Breast epithelium (tissue), 4 donors: ENCODE measurements at regions not wholly inside any gene's neighbourhood (a gene's known extent, or its start where the extent isn't known, plus 50 kb on each side); places are given as distances from the start of the nearest gene placed in this dataset.
A peak's percentile ranks its signal among the peaks of the same experiment; 100 is the strongest.

ENCODE experiments used
- DNase-seq, 2 donors: peaks; one replicate each; pipeline ENCODE4 v3.0.0-alpha.2; 2019; ENCODE audit warnings: low spot score in 2 of 2
- H3K27ac ChIP-seq, 2 donors: fragments of 200-600 bp; sonication (generic) in 1 of 2; one replicate each; pipeline ENCODE4 v1.5.1; 2016 to 2019; ENCODE audit warnings: mild to moderate bottlenecking in 1 of 2
- H3K27me3 ChIP-seq, 2 donors: fragments of 200-600 bp; sonication (generic) in 1 of 2; one replicate each; pipeline versions ENCODE4 v1.5.1 to v1.6.0; 2017 to 2019; ENCODE audit warnings: control low read depth in 1 of 2, mild to moderate bottlenecking in 1 of 2
- H3K36me3 ChIP-seq: fragments of 200-600 bp; one replicate; pipeline ENCODE4 v1.5.1; 2019
- H3K4me1 ChIP-seq, 2 donors: fragments of 200-600 bp; sonication (generic); one replicate each; pipeline ENCODE4 v1.5.1; 2016 to 2019; ENCODE audit warnings: control low read depth in 1 of 2
- H3K4me3 ChIP-seq, 3 donors: fragments of 200-600 bp; sonication (generic); 1 replicate in 2 of 3; 2 replicates in 1 of 3; pipeline ENCODE4 v1.5.1; 2016 to 2019; ENCODE audit warnings: mild to moderate bottlenecking in 3 of 3, moderate library complexity in 2 of 3
- H3K9me3 ChIP-seq, 2 donors: fragments of 200-600 bp; sonication (generic) in 1 of 2; one replicate each; pipeline ENCODE4 v1.5.1; 2016 to 2019; ENCODE audit warnings: control low read depth in 1 of 2
- POLR2A ChIP-seq: fragments of 450-650 bp; IDR thresholded peaks from one replicate; pipeline ENCODE4 v1.6.1; 2016; ENCODE audit warnings: antibody characterized with exemption, mild to moderate bottlenecking, moderate library complexity
- POLR2AphosphoS5 ChIP-seq, 3 donors: sonication (generic); formaldehyde crosslinking; IDR thresholded peaks; one replicate each; pipeline ENCODE4 v1.6.1; 2017; ENCODE audit warnings: antibody characterized with exemption in 3 of 3
- intact Hi-C: fragments of 100-400 bp; cut with DNase I; formaldehyde crosslinking; loops from one replicate; pipeline ENCODE4 v1.15.1; 2023; ENCODE audit warnings: low total_unique reads
- TF ChIP-seq, protein P1 (sequence below), 3 donors: fragments of 450-650 bp; IDR thresholded peaks; one replicate each; pipeline ENCODE4 v1.5.1; 2016 to 2017; ENCODE audit warnings: antibody characterized with exemption in 3 of 3, mild to moderate bottlenecking in 3 of 3, moderate library complexity in 3 of 3

DNA sequence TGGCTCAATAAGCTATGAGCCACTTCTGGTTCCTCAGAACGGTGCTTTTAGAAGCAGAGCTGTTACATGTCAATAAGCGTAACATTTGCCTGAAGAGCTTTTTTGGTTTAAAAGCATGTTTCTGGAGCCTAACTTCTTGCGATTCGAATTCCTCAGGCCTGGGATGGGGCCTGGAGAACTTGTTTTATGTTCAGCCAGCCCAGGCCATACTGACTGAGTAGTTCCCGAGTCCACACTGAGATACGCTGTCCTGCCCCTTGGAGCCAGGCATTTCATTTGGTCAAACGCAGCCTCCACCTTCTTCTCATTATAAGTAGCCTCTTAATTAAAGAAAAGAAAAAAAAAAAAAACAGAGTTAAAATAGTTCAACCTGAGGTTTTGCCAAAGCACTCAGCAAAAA, 260.6 kb upstream of the ANKRD55 start:
- Histone ChIP-seq H3K4me3 (no peak overlapping the region), H3K4me1 (no peaks in the 10 kb centered on the region), H3K36me3 (no peaks in the 10 kb centered on the region), H3K27ac (no peak overlapping the region), H3K9me3 (no peaks in the 10 kb centered on the region), H3K27me3 (no peaks in the 10 kb centered on the region)
- intact Hi-C loops = loop anchor here (5.0 kb wide), 1 partner anchor 1021 kb away; no protein-coding TSS in a partner anchor
- DNase-seq = no peak
- TF ChIP-seq, protein P1, sequence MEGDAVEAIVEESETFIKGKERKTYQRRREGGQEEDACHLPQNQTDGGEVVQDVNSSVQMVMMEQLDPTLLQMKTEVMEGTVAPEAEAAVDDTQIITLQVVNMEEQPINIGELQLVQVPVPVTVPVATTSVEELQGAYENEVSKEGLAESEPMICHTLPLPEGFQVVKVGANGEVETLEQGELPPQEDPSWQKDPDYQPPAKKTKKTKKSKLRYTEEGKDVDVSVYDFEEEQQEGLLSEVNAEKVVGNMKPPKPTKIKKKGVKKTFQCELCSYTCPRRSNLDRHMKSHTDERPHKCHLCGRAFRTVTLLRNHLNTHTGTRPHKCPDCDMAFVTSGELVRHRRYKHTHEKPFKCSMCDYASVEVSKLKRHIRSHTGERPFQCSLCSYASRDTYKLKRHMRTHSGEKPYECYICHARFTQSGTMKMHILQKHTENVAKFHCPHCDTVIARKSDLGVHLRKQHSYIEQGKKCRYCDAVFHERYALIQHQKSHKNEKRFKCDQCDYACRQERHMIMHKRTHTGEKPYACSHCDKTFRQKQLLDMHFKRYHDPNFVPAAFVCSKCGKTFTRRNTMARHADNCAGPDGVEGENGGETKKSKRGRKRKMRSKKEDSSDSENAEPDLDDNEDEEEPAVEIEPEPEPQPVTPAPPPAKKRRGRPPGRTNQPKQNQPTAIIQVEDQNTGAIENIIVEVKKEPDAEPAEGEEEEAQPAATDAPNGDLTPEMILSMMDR (IDR thresholded peaks at IDR 0.05) = no peak
- TF ChIP-seq POLR2A = no peak
- TF ChIP-seq POLR2AphosphoS5 (IDR thresholded peaks at IDR 0.05) = no peak

DNA sequence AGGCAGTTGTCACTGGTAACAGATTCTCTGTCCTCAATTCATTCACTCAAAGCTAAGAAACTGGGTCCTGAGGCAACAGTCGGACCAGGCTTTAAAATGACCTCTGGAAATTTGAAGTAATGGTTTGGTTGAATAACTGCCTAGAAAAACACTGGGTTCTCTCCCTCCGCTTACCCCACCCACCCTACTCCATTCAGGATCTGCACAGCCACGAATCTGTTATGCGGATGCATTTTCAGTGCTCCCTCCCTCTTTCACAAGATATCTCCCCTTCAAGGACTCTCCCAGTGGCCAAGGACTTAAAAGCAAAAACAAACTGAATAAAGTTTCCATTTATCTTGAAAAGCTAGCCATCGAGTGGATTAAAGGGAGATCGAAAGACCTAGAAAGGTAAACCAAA, 260.2 kb upstream of the ANKRD55 start:
- H3K4me1 ChIP-seq = no peaks in the 10 kb centered on the region
- intact Hi-C loops = loop anchor here (5.0 kb wide), 1 partner anchor 1021 kb away; no protein-coding TSS in a partner anchor
- DNase-seq = no peak
- H3K36me3 ChIP-seq = no peaks in the 10 kb centered on the region
- H3K27ac ChIP-seq = no peak overlapping the region
- no peaks in the 10 kb centered on the region for H3K9me3 ChIP-seq
- TF ChIP-seq, protein P1 (IDR thresholded peaks at IDR 0.05) = no peak
- no peak for TF ChIP-seq POLR2AphosphoS5 (IDR thresholded peaks at IDR 0.05)
- TF ChIP-seq POLR2A = no peak
- H3K27me3 ChIP-seq = no peaks in the 10 kb centered on the region
- no peak overlapping the region for H3K4me3 ChIP-seq

- intact Hi-C loops = loop anchor here (5.0 kb wide), 1 partner anchor 1021 kb away; no protein-coding TSS in a partner anchor
Measured at GRCh38 chr5:56492812-56493211, 259.7 kb upstream of the ANKRD55 start.

GRCh38 chr5:56490971-56491468, 257.9 kb upstream of the ANKRD55 start:
- peak in 1 of 2 donors; percentile 87 for DNase-seq
- Histone ChIP-seq H3K9me3 (no peaks in the 10 kb centered on the region), H3K36me3 (no peaks in the 10 kb centered on the region), H3K4me3 (no peak overlapping the region), H3K27ac (peak overlapping the region; percentile 39 to 66), H3K27me3 (no peaks in the 10 kb centered on the region), H3K4me1 (no peaks in the 10 kb centered on the region)
- TF ChIP-seq POLR2AphosphoS5 (IDR thresholded peaks at IDR 0.05) = peak in 1 of 3 donors; percentile 56
- TF ChIP-seq POLR2A = no peak
- TF ChIP-seq, protein P1 (IDR thresholded peaks at IDR 0.05) = no peak
- intact Hi-C loops = loop anchor here (5.0 kb wide), 1 partner anchor 1019 kb away; no protein-coding TSS in a partner anchor

More at GRCh38 chr5:56492812-56493211, 259.7 kb upstream of the ANKRD55 start:
- Histone ChIP-seq H3K36me3 (no peaks in the 10 kb centered on the region), H3K4me1 (no peaks in the 10 kb centered on the region), H3K9me3 (no peaks in the 10 kb centered on the region), H3K27ac (no peak overlapping the region), H3K4me3 (no peak overlapping the region), H3K27me3 (no peaks in the 10 kb centered on the region)
- DNase-seq = no peak
- TF ChIP-seq, protein P1 (IDR thresholded peaks at IDR 0.05) = no peak
- TF ChIP-seq POLR2AphosphoS5 (IDR thresholded peaks at IDR 0.05) (no peak), POLR2A (no peak)

DNA sequence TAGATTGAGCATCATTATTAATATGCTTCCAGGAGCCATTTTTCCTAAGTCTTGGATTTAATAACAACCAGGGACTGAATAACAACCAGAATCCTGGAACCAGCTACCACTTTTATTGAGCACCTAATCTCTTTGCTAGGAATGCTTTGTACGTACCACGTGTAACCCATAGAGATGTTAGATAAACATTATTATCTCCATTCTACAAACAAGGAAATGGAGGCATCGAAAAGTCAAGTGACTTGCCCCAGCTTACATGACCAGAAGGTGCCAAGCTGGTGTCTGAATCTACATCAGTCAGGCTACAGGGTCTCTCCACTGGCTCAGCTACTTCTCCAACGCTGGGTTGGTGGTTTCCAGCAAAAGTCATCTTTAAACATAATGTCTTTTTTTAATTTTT, 256.1 kb upstream of the ANKRD55 start:
- intact Hi-C loops = no loop called here
- Histone ChIP-seq H3K9me3 (no peaks in the 10 kb centered on the region), H3K4me1 (no peaks in the 10 kb centered on the region), H3K36me3 (no peaks in the 10 kb centered on the region), H3K27ac (no peak overlapping the region), H3K4me3 (no peak overlapping the region), H3K27me3 (no peaks in the 10 kb centered on the region)
- TF ChIP-seq POLR2A (no peak), POLR2AphosphoS5 (IDR thresholded peaks at IDR 0.05) (no peak)
- TF ChIP-seq, protein P1 (IDR thresholded peaks at IDR 0.05) = no peak
- DNase-seq = no peak
